Adrenal gland (tissue), 5 donors: ENCODE measurements at regions not wholly inside any gene's neighbourhood (a gene's known extent, or its start where the extent isn't known, plus 50 kb on each side); places are given as distances from the start of the nearest gene placed in this dataset.

ENCODE experiments used
- CTCF ChIP-seq, 6 experiments: fragments of 450-650 bp in 4 of 6; fragments of 200-600 bp in 2 of 6; sonication (generic) in 1 of 6; IDR thresholded peaks; 1 replicate in 5 of 6; 2 replicates in 1 of 6; pipeline versions ENCODE4 v1.5.1 to v1.8.0; 2016 to 2021; ENCODE audit warnings: antibody characterized with exemption in 6 of 6, mild to moderate bottlenecking in 2 of 6, moderate library complexity in 1 of 6
- POLR2A ChIP-seq, 2 donors: fragments of 450-650 bp; IDR thresholded peaks; one replicate each; pipeline ENCODE4 v1.6.1; 2017; ENCODE audit warnings: antibody characterized with exemption in 2 of 2, mild to moderate bottlenecking in 2 of 2, moderate library complexity in 1 of 2
- donor health status: DM: no; HTN: no; CAD: no.

GRCh38 chr2:180370511-180371205, 363.6 kb upstream of the CWC22 start:
- TF ChIP-seq CTCF (IDR thresholded peaks at IDR 0.05) (no peak), POLR2A (IDR thresholded peaks at IDR 0.05) (no peak)
